Cardiac septum (tissue), 1 donor: ENCODE measurements at regions not wholly inside any gene's neighbourhood (a gene's known extent, or its start where the extent isn't known, plus 50 kb on each side); places are given as distances from the start of the nearest gene placed in this dataset.

Source experiments
- DNase-seq: peaks from one replicate; pipeline ENCODE4 v3.0.0-alpha.2; 2020; ENCODE audit warnings: low spot score
- intact Hi-C: fragments of 100-400 bp; cut with DNase I; formaldehyde crosslinking; loops from one replicate; pipeline ENCODE4 v1.14.0; 2022
- donor health status: DM: no; HTN: no; CAD: no.

GRCh38 chr16:65666132-65666941, 544.5 kb upstream of the CDH11 start:
- intact Hi-C loops = no loop called here
- no peak for DNase-seq

DNA sequence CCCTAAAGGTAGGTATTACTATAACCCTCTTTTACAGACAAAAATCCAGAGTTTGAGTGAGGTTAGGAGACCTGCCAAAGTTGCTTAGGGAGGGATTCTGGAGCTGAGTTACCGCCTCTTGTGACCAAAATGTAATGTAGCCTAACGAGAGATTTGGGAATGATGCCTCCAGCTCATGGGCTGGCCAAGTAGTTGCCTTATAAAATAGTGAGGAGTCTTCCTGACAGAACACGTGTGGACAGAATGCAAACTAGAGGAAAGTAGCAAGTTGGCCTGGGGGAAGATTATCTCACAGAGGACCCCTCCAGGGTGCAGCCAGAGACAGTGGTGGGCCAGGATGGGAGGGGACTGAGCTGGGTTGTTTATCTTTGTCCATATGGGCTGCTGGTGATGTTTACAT, 543.7 kb upstream of the CDH11 start:
- no peak for DNase-seq
- intact Hi-C loops = no loop called here

DNA sequence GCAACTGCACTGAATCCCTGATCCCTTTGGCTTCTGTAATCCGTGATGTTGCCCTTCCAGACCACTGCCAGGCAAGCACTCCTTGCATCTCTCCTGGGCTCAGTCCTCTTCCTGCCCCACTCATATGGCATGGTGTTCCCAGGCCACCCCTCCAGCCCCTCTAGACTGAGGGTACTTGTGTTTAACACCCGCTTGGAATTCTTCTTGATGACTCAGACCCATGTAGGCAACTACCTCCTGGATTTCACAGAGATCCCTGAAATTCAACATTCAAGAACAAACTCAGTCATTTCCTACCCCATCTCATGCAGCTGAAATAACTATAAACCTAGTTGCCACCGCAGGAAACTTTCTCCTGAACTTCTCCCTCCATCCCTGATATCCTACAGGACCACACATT, 541.9 kb upstream of the CDH11 start:
- no peak for DNase-seq
- intact Hi-C loops = no loop called here

DNA sequence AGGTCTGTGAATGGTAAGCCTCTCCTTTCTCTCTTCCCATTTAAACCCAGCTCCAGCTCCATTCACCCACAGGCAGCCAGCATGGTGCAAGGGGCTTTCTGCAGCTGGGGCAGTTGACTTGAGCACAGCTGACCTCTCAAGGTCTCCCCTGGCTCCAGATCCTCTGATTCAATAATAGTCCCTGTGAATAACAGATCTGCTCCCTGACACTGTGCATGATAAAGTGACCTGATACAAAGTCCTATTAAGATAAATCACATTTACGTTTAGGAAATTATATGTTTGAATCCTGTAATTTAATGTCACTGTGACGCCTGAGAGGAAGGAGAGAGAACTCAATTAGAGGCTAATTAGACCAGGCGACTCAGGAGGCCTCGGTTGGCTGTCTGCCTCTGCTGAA, 540.4 kb upstream of the CDH11 start:
- no peak for DNase-seq

GRCh38 chr16:65661558-65661957, 539.7 kb upstream of the CDH11 start:
- no peak for DNase-seq
- intact Hi-C loops = no loop called here

More for the DNA sequence above, 540.4 kb upstream of the CDH11 start:
- intact Hi-C loops = no loop called here

DNA sequence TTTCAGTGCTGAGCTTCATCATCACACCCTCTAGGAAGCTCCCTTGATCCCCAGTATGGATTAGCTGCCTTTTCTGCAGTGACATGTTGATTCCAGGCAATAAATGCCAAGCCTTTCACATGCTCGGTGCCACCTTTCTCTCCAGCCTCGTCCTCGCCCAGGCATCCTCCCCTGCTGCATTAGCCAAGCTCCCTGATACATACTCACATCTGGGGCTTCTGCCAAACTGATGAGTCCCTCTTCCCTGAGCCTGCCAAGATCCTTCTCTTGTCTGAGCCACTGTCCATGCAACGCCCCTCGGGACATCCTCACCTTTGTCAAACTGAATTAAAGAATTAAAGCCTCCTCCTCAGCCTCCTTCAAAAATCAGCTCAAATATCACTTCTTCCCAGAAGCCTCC, 538.5 kb upstream of the CDH11 start:
- no peak for DNase-seq
- intact Hi-C loops = no loop called here

DNA sequence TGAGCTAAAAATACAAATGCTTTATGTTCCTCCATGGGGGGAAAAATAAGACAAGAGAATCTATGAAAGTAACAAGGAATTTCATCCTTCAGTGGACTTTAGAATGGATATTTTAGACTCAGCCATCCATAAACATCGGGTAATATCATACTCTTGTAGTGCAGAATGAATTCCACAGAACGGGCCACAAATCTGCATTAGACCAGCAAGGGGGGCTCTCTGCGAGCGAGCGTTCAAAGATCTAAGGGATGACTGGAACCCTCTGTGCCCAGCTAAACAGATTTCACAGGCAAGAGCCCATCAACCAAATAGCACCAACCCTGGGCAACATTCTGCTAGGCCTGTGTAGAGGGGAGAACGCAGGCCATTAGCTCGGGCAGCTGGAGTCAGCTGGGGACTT, 537.9 kb upstream of the CDH11 start:
- no peak for DNase-seq
- intact Hi-C loops = no loop called here

GRCh38 chr16:65658787-65659220, 536.9 kb upstream of the CDH11 start:
- intact Hi-C loops = no loop called here
- no peak for DNase-seq

DNA sequence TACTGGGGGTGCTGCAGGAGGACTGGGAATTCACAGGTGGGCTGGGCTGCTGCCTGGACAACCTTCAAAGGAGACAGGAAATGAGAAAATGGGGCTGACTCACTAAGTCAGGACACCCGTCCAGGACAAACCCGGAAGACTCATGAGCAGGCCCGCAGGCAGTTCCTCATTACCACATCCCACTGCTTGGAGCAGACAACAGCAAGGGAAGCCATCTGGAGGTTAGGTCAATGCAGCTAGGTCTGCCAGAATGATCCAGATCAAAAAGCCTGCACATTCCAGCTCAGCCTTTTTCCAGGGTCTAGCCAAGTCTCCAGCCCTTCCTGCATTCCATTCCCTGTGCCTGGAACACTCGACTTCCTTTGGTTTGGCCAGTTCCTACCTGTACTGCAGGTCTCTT, 536.5 kb upstream of the CDH11 start:
- intact Hi-C loops = no loop called here
- no peak for DNase-seq

GRCh38 chr16:65657556-65657955, 535.7 kb upstream of the CDH11 start:
- intact Hi-C loops = no loop called here
- DNase-seq = no peak

GRCh38 chr16:65657071-65657494, 535.2 kb upstream of the CDH11 start:
- intact Hi-C loops = no loop called here

DNA sequence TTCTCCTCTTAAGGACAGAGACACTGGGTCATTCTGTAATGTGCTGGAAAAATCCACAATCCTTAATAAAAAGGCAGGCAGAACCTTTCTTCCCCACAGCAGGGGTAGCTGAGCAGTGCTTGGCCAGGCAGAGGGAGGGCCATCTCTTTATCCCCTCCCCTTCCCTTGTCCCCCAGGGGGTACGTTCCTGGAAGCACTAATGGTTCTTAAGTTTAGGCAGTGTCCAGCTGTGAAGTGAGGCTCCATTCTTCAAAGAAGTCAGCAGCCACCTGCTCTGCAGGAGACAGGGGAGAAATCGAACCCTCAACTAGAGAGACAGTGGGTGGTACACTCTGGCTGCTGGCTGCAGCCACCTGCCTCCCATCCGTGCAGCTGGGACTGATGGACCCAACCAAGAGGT, 533.9 kb upstream of the CDH11 start:
- intact Hi-C loops = no loop called here
- no peak for DNase-seq

More at GRCh38 chr16:65657071-65657494, 535.2 kb upstream of the CDH11 start:
- DNase-seq = no peak

DNA sequence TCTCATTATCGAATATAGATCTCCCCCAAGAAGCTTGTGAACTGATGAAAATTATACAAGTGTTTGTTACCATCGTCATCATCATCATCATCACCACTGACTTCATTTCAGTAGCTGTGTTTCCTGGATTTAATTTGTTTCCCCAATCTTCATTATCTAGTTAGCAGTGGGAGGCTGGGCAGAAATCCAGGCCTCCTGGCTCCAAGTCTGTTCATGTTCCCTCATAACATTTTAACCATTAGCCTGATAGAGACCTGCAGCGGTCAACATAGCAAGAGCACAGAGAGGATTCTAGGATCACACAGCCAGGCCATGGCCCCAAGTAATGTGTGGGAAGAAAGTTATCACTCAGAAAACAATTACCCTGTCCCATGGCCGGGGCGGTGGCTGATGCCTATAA, 526.2 kb upstream of the CDH11 start:
- no peak for DNase-seq
- intact Hi-C loops = no loop called here

DNA sequence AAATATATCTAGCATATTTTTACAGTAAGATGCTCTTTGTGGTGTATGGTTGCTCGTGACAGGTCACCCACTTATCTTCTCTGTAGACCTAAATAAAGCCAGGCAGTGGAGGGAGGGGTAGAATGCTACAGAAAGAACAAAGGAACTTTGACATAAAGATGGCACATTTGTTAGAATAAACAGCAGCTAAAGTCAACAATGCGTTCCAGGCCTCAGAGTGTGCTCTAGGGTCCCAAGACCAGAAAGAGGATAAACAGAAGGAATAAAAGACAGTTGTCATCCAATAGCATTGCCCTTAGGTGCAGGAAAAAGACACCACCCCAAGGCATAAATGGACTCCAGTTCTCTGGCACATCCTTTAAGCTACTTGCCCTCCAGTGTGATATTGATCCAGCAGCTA, 523.0 kb upstream of the CDH11 start:
- no peak for DNase-seq
- intact Hi-C loops = no loop called here

DNA sequence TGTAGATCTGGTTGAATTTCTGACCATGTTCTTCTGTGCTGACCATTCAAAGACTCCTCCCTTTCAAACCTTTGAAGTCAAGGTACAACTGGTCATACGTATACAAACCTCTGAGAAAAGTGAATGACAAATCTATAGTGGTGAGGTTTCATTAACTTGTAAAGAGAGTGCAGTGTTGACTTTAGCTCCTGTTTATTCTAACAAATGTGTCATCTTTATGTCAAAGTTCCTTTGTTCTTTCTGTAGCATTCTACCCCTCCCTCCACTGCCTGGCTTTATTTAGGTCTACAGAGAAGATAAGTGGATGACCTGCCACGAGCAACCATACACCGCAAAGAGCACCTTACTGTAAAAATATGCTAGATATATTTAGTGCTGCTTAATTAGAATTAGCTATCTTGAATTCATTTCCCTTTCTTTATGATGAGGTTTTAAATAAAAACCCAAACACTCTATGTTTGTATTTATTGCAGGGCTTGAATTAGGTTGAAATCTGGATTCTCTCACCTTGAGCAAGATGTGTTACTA, 520.0 kb upstream of the CDH11 start:
- intact Hi-C loops = no loop called here
- no peak for DNase-seq

DNA sequence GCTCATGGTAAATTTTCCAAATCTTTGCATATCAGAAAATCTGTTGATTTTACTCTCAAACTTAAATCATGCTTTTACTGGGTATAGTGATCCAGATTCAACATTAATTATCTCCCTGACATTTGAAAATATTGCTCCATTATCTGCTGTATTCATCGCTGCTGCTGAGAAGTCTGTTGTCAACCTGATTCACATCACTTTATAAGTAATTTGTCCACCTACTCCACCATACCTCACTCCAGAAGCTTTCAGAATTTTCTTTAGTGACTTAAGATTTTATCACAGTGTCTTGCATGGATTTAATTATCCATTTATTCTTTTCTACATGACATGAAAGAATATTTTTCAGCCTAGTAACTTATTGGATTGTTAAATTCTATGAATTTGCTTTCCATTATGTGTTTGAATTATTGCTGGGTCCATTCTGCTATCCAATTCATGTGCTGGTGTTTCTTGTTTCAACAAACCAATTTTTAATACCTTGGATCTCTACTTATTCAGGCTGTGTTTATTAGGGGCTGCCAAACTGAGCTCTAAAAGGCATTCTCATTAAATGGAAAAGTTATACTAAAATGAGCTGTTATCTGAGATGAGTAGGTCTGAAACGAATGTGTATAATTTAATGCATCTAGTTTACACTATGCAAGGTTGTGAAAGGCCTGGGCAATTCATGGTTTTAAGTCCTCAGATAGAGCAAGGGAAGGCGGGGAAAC, 519.3 kb upstream of the CDH11 start:
- no peak for DNase-seq
- intact Hi-C loops = no loop called here

GRCh38 chr16:65634833-65635232, 513.0 kb upstream of the CDH11 start:
- no peak for DNase-seq
- intact Hi-C loops = no loop called here

DNA sequence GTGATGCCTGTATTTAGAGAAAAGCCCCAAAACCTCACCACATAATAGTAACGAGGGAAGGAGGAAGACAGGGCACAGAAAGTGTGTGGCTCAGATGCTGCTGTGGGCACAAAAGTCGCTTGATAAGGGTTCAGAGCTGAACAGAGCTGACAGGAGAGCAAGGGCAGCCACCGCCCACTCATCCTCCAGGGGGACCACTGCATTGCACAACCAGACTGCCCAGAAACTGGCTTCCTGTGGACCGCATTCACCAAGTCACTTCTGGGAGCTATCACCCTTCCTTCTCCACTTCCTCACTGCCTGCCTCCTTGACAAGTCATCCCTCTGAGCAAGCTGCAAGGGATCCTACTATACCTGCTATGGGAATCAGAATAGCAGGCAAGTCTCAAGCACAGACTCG, 512.4 kb upstream of the CDH11 start:
- intact Hi-C loops = no loop called here
- no peak for DNase-seq

- intact Hi-C loops = no loop called here
- no peak for DNase-seq
These were observed 502.8 kb upstream of the CDH11 start for GRCh38 chr16:65624666-65625065.

DNA sequence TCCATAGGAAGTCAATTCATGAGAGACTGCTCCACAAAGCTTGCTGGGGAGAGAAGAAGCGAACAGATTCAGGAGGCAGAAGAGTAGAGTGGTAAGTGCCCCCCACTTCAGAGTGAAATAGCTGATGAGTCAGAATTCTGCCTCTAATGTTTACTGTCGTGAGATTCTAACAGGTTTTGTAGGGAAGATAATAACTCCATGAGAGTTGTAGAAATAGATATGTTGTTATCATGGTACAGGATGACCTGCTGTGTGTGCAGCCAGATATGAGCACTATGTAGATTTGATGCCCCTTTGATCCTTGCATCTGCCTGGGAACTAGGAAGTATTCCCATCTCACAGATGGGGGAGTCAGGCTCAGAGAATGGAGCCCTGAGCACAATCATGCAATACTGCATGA, 502.4 kb upstream of the CDH11 start:
- intact Hi-C loops = no loop called here
- DNase-seq = no peak

DNA sequence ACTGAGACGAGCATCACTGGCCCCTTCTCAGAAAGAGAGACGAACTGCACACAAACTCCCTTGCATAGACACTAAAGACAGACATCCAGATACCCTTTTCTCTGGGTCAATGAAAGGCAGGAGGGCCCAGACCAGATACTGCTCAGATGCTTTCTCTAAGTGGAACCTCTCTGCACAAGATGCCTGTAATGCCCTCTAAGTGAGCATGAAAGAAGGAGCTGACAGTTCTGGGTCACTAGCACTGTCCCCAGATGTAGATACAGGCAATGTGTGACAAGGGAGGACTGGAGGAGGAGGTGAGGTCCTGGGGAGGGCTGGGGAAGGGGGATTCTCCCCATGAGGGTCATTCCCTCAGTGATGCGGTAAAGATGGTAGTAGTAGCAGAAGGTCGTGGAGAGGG, 501.0 kb upstream of the CDH11 start:
- intact Hi-C loops = no loop called here
- DNase-seq = no peak
